ENCODE measurements at regions not wholly inside any gene's neighbourhood (a gene's known extent, or its start where the extent isn't known, plus 50 kb on each side); places are given as distances from the start of the nearest gene placed in this dataset.
"Not testable (repeated sequence)": the region's sequence is repeated elsewhere in the genome, so short reads cannot be mapped to it uniquely, and the experiment has no call there.

- no peak for DNase-seq (ENCODE audit: low spot score)
These were observed 236.6 kb downstream of the GADD45G start for GRCh38 chr9:89841456-89841855.

- DNase-seq (ENCODE audit: low spot score), result no peak
These were observed 237.5 kb downstream of the GADD45G start for GRCh38 chr9:89842267-89842768.

GRCh38 chr9:89843074-89843473 lies 238.3 kb downstream of the GADD45G start:
- DNase-seq (ENCODE audit: low spot score), result no peak

GRCh38 chr9:89843591-89843990 lies 238.8 kb downstream of the GADD45G start:
- DNase-seq (ENCODE audit: low spot score), result no peak

- DNase-seq (ENCODE audit: low spot score), result no peak
These were observed 239.3 kb downstream of the GADD45G start for GRCh38 chr9:89844075-89844474.

GRCh38 chr9:89844535-89844934 lies 239.7 kb downstream of the GADD45G start:
- DNase-seq (ENCODE audit: low spot score), result no peak

- DNase-seq (ENCODE audit: low spot score), result no peak
These were observed 240.5 kb downstream of the GADD45G start for GRCh38 chr9:89845321-89845720.

GRCh38 chr9:89845862-89846261 lies 241.1 kb downstream of the GADD45G start:
- no peak for DNase-seq (ENCODE audit: low spot score)

GRCh38 chr9:89848060-89849040 lies 243.5 kb downstream of the GADD45G start:
- DNase-seq (ENCODE audit: low spot score), result no peak

GRCh38 chr9:89849096-89849495 lies 244.3 kb downstream of the GADD45G start:
- no peak for DNase-seq (ENCODE audit: low spot score)

GRCh38 chr9:89850153-89850552 lies 245.3 kb downstream of the GADD45G start:
- no peak for DNase-seq (ENCODE audit: low spot score)

GRCh38 chr9:89850631-89851325 lies 246.0 kb downstream of the GADD45G start:
- no peak for DNase-seq (ENCODE audit: low spot score)

GRCh38 chr9:89853161-89853560 lies 248.3 kb downstream of the GADD45G start:
- DNase-seq (ENCODE audit: low spot score), result no peak

- DNase-seq (ENCODE audit: low spot score), result no peak
These were observed 249.1 kb downstream of the GADD45G start for GRCh38 chr9:89853931-89854330.

- DNase-seq (ENCODE audit: low spot score), result no peak
These were observed 250.1 kb downstream of the GADD45G start for GRCh38 chr9:89854715-89855475.

GRCh38 chr9:89856296-89856695 lies 251.5 kb downstream of the GADD45G start:
- not testable (repeated sequence) for DNase-seq (ENCODE audit: low spot score)

- DNase-seq (ENCODE audit: low spot score), result not testable (repeated sequence)
These were observed 252.1 kb downstream of the GADD45G start for GRCh38 chr9:89856950-89857349.

- not testable (repeated sequence) for DNase-seq (ENCODE audit: low spot score)
These were observed 255.0 kb downstream of the GADD45G start for GRCh38 chr9:89859842-89860241.

- not testable (repeated sequence) for DNase-seq (ENCODE audit: low spot score)
These were observed 256.6 kb downstream of the GADD45G start for GRCh38 chr9:89861371-89861770.

- DNase-seq (ENCODE audit: low spot score), result no peak
These were observed 257.5 kb downstream of the GADD45G start for GRCh38 chr9:89862316-89862715.

- no peak for DNase-seq (ENCODE audit: low spot score)
These were observed 258.3 kb downstream of the GADD45G start for GRCh38 chr9:89863141-89863540.

GRCh38 chr9:89863837-89864236 lies 259.0 kb downstream of the GADD45G start:
- DNase-seq (ENCODE audit: low spot score), result no peak
